Stimulated activated naive CD8-positive, alpha-beta T cell treated with anti-CD3 and anti-CD28 coated beads, Interleukin-15, Interleukin-2, amounts not matched to agents 100 ng/mL and 50 ng/mL, for 24 hours (primary cell): ENCODE measurements at regions not wholly inside any gene's neighbourhood (a gene's known extent, or its start where the extent isn't known, plus 50 kb on each side); places are given as distances from the start of the nearest gene placed in this dataset.

ENCODE experiments used
- H3K27ac Mint-ChIP-seq: one replicate; pipeline ENCODE4 v1.8.0; 2021; ENCODE audit warnings: mild to moderate bottlenecking, mixed read lengths
- H3K27me3 Mint-ChIP-seq: one replicate; pipeline ENCODE4 v1.8.0; 2021; ENCODE audit warnings: mixed read lengths
- H3K36me3 Mint-ChIP-seq: one replicate; pipeline ENCODE4 v1.8.0; 2021; ENCODE audit warnings: low read depth, mixed read lengths
- H3K4me1 Mint-ChIP-seq: one replicate; pipeline ENCODE4 v1.8.0; 2021; ENCODE audit warnings: low read depth, mixed read lengths
- H3K4me3 Mint-ChIP-seq: one replicate; pipeline ENCODE4 v1.8.0; 2021; ENCODE audit warnings: mild to moderate bottlenecking, mixed read lengths
- H3K9me3 Mint-ChIP-seq: one replicate; pipeline ENCODE4 v1.8.0; 2021; ENCODE audit warnings: mixed read lengths

DNA sequence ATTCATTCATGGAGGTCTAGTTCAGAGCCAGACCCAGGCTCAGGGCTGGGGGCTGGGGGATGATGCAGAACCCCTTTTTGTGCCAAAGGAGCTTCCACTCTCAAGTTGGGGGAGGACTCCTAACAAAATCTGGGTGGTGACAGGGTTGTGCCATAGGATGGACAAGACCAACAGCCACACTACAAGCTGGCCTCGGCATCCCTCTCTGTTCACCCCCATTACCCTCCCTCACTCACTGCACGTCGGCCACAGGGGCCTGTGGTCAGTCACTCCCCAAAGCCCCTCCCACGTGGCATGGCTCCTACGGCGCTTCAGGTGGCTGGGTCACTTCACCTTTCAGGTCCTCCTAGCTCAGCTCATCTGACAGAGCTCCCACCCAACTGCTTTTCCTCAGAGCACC is 348.7 kb upstream of the ZMIZ1 start:
- no peaks in the 10 kb centered on the region for H3K36me3 Mint-ChIP-seq
- no peaks in the 10 kb centered on the region for H3K9me3 Mint-ChIP-seq
- no peak overlapping the region for H3K4me3 Mint-ChIP-seq
- peaks cover 35% of the 10 kb centered on the region for H3K27me3 Mint-ChIP-seq
- no peak overlapping the region for H3K27ac Mint-ChIP-seq
- peaks cover 16% of the 10 kb centered on the region for H3K4me1 Mint-ChIP-seq

GRCh38 chr10:78721231-78721630 is 347.5 kb upstream of the ZMIZ1 start:
- Mint-ChIP-seq H3K36me3 (no peaks in the 10 kb centered on the region), H3K27ac (no peak overlapping the region), H3K4me3 (no peak overlapping the region), H3K4me1 (peaks cover 5% of the 10 kb centered on the region), H3K9me3 (no peaks in the 10 kb centered on the region), H3K27me3 (peaks cover 40% of the 10 kb centered on the region)

DNA sequence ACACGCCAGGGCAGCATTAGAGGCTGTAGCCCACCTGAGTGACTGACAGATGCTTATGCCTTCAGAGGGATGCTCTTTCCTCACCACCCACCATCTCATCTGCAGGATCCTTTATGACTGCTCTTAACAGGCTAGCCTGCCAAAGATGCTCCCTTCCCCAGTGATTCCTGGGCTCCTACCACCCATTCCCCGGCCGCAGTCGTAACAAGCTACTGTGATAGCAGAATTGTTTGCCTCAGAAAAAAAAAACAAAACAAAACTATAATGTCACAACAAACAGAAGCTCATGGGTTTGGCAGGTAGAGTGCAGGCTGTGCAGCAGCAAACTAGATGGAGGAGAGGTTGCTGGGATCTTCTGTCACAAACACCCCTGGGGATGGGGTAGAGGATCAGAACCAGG is 343.9 kb upstream of the ZMIZ1 start:
- Mint-ChIP-seq H3K27me3 (peaks cover 41% of the 10 kb centered on the region), H3K9me3 (no peaks in the 10 kb centered on the region), H3K27ac (no peak overlapping the region), H3K4me1 (no peaks in the 10 kb centered on the region), H3K36me3 (no peaks in the 10 kb centered on the region), H3K4me3 (no peak overlapping the region)

- no peaks in the 10 kb centered on the region for H3K36me3 Mint-ChIP-seq
- H3K27me3 Mint-ChIP-seq: peaks cover 32% of the 10 kb centered on the region
- no peak overlapping the region for H3K4me3 Mint-ChIP-seq
- no peak overlapping the region for H3K27ac Mint-ChIP-seq
- no peaks in the 10 kb centered on the region for H3K4me1 Mint-ChIP-seq
- no peaks in the 10 kb centered on the region for H3K9me3 Mint-ChIP-seq
Observed at GRCh38 chr10:78726171-78726570, 342.6 kb upstream of the ZMIZ1 start.

DNA sequence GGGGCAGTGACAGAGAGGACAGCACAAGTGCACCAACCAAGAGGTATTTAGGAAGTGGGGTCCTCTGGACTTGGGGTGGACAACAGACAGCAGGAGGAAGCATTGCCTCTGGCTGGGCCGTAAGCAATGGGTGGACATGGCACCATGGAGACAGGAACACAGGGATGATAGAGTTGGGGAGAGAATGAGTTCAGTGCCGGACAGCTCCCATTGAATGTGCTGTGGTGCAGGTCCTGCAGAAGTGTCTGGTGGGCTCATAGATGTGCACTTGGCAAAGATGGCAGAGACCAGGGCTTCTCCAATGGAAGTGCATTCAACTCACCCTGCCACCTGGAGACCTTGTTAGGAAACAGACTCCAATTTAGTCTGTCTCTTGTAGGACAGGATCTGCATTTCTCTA is 341.5 kb upstream of the ZMIZ1 start:
- Mint-ChIP-seq H3K36me3 (no peaks in the 10 kb centered on the region), H3K27ac (no peak overlapping the region), H3K4me3 (no peak overlapping the region), H3K27me3 (peaks cover 28% of the 10 kb centered on the region), H3K4me1 (no peaks in the 10 kb centered on the region), H3K9me3 (no peaks in the 10 kb centered on the region)

GRCh38 chr10:78727728-78728127 is 341.0 kb upstream of the ZMIZ1 start:
- H3K9me3 Mint-ChIP-seq: no peaks in the 10 kb centered on the region
- no peaks in the 10 kb centered on the region for H3K36me3 Mint-ChIP-seq
- peaks cover 28% of the 10 kb centered on the region for H3K27me3 Mint-ChIP-seq
- no peak overlapping the region for H3K27ac Mint-ChIP-seq
- no peaks in the 10 kb centered on the region for H3K4me1 Mint-ChIP-seq
- no peak overlapping the region for H3K4me3 Mint-ChIP-seq

GRCh38 chr10:78728176-78728575 is 340.6 kb upstream of the ZMIZ1 start:
- no peak overlapping the region for H3K27ac Mint-ChIP-seq
- no peaks in the 10 kb centered on the region for H3K4me1 Mint-ChIP-seq
- H3K4me3 Mint-ChIP-seq: no peak overlapping the region
- H3K36me3 Mint-ChIP-seq: no peaks in the 10 kb centered on the region
- no peaks in the 10 kb centered on the region for H3K9me3 Mint-ChIP-seq
- H3K27me3 Mint-ChIP-seq: peaks cover 28% of the 10 kb centered on the region

DNA sequence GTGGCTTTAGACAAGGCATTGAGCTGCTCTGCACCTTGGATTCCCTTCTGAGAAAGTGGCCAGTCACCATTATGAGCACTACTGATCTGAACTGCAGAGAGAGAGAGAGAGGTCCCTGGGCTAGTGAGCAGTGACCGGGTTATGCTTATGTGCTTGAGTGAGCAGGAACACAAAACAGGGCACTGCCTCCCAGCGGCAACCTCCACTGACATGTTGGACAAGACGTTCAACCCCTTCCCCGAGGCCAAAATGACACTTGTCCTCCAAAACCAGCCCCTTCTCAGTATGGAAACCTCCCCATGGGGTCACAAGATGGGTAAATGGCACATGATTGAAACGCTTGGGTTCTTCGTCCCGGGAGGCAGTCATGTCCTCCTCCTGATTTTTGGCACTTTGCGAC is 339.4 kb upstream of the ZMIZ1 start:
- no peaks in the 10 kb centered on the region for H3K4me1 Mint-ChIP-seq
- H3K36me3 Mint-ChIP-seq: no peaks in the 10 kb centered on the region
- H3K9me3 Mint-ChIP-seq: no peaks in the 10 kb centered on the region
- H3K4me3 Mint-ChIP-seq: no peak overlapping the region
- H3K27ac Mint-ChIP-seq: no peak overlapping the region
- H3K27me3 Mint-ChIP-seq: peaks cover 19% of the 10 kb centered on the region

- Mint-ChIP-seq H3K27ac (no peak overlapping the region), H3K4me3 (no peak overlapping the region), H3K4me1 (no peaks in the 10 kb centered on the region), H3K9me3 (no peaks in the 10 kb centered on the region), H3K36me3 (no peaks in the 10 kb centered on the region), H3K27me3 (peaks cover 14% of the 10 kb centered on the region)
Observed at GRCh38 chr10:78729800-78730199, 339.0 kb upstream of the ZMIZ1 start.

GRCh38 chr10:78730754-78731153 is 338.0 kb upstream of the ZMIZ1 start:
- Mint-ChIP-seq H3K36me3 (no peaks in the 10 kb centered on the region), H3K27ac (no peak overlapping the region), H3K27me3 (peaks cover 14% of the 10 kb centered on the region), H3K4me3 (no peak overlapping the region), H3K4me1 (no peaks in the 10 kb centered on the region), H3K9me3 (no peaks in the 10 kb centered on the region)

DNA sequence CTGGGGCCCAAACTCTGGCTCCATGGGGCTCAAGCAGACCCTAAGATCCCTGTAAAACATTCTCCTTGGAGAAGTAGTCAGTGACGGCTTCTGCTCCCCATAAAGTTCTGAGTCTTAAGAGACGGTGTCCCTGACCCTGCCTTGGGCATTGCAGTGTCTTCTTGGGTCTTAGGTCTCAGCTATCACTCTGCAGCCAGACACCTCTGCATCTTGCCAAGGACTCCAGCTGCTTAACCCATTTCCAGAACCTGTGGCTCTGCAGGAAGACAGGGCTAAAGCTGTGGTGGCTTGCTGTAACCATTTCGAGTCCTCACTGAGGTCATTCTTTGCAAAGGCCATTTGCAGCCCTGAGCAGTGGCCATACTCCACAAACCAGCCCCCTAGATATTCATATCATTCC is 337.1 kb upstream of the ZMIZ1 start:
- Mint-ChIP-seq H3K9me3 (no peaks in the 10 kb centered on the region), H3K27ac (no peak overlapping the region), H3K27me3 (peaks cover 11% of the 10 kb centered on the region), H3K4me1 (no peaks in the 10 kb centered on the region), H3K36me3 (no peaks in the 10 kb centered on the region), H3K4me3 (no peak overlapping the region)

DNA sequence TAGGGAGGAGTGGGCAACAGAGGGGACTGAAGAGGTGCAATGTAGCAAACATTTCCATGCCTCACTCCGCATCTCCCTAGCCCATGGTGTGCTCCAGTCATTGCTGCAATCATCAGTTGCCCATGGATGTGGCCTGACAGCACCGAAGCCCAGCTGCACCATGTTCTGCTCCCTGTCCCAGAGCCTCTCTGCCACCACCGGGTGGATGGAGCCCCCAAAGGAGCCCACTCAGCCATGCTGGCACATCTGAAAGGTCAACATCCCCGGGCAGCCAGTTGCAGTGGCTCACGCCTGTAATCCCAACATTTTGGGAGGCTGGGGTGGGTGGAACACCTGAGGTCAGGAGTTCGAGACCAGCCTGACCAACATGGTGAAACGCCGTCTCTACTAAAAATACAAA is 336.4 kb upstream of the ZMIZ1 start:
- Mint-ChIP-seq H3K4me1 (no peaks in the 10 kb centered on the region), H3K4me3 (no peak overlapping the region), H3K9me3 (no peaks in the 10 kb centered on the region), H3K27ac (no peak overlapping the region), H3K27me3 (peaks cover 6% of the 10 kb centered on the region), H3K36me3 (no peaks in the 10 kb centered on the region)

DNA sequence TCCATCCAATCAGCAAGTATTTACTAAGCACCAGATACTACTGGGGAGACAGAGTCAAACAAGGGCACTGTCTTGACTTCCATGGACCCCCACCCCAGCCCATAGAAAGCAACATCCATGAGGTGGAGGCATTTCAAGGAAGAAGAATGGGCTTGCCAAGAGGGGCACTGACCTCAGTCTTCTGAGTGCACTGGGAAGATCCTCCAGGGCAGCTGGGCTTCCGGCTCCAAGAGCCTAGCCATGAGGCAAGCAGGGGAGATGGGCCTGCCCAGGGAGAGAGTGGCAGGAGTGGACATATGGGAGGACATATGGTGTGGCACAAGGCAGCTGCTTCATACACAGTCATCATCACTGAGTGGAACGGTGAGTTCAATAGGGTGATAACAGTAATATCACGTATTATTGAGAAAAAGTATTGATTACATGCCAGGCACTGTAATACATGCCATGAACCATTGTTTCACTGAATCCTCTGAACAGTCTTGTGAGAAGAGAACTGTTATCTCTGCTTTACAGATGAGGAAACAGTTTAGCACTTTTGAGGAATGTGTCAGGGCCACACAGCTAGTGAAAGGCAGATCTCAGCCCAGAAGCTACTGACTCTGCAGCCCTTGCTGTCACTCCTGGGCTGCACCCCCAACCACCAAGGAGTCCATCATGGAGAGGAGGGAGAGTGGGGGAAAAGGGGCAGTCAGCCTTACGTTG is 331.7 kb upstream of the ZMIZ1 start:
- Mint-ChIP-seq H3K4me3 (no peak overlapping the region), H3K27ac (no peak overlapping the region), H3K9me3 (no peaks in the 10 kb centered on the region), H3K4me1 (peaks cover 6% of the 10 kb centered on the region), H3K36me3 (no peaks in the 10 kb centered on the region), H3K27me3 (peaks cover 9% of the 10 kb centered on the region)

DNA sequence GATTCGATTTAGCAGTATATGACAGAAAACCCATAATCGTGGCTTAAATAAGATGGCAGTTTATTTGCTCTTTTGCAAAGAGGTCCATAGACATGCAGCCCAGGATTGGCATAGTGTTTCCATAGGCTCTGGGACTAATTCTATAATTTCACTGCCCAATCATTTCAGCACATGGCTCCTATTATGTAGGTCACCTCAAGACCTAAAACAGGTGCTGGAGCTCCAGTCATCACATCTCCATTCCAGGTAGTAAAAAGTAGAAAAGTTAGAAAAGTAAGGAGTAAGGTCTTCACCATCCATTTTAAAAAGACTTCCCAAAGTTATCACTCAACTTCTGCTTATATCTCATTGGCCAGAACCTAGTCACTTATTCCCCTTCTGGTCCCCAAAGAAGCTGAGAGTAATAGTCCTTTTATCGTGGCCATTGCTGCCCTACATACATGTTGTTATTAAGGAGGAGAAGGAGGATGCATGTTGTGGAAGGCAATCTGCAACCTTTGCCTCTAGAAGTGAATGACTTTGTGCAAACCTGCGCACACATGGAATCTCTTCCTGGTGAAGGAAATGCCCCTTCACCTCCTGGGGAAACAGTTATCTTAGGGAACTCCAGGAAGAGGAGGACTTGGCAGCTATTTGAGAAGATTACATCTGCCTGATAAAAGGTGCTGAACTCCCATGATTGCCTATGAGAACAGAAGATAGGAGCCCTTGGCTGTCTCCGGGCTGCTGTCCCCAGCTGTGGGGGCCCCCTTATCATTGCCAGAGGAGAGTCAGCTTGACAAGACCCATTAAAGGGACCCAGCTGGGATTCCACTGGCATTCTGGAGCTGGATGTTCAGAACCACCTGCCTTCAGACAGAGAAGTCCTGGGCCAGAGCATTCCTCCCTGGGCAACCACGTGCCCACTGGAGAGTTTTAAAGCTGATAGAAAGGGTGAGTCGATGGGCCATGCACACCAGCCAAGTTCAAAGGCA is 330.6 kb upstream of the ZMIZ1 start:
- Mint-ChIP-seq H3K4me1 (peaks cover 17% of the 10 kb centered on the region), H3K27me3 (peaks cover 9% of the 10 kb centered on the region), H3K27ac (no peak overlapping the region), H3K9me3 (no peaks in the 10 kb centered on the region), H3K36me3 (no peaks in the 10 kb centered on the region), H3K4me3 (no peak overlapping the region)

GRCh38 chr10:78738861-78739260 is 329.9 kb upstream of the ZMIZ1 start:
- H3K27ac Mint-ChIP-seq: no peak overlapping the region
- peaks cover 9% of the 10 kb centered on the region for H3K27me3 Mint-ChIP-seq
- H3K36me3 Mint-ChIP-seq: no peaks in the 10 kb centered on the region
- H3K4me3 Mint-ChIP-seq: no peak overlapping the region
- peaks cover 24% of the 10 kb centered on the region for H3K4me1 Mint-ChIP-seq
- H3K9me3 Mint-ChIP-seq: no peaks in the 10 kb centered on the region
